Activated CD8-positive, alpha-beta T cell treated with anti-CD3 and anti-CD28 coated beads for 36 hours (primary cell): ENCODE measurements at regions not wholly inside any gene's neighbourhood (a gene's known extent, or its start where the extent isn't known, plus 50 kb on each side); places are given as distances from the start of the nearest gene placed in this dataset.

Experiments
- ATAC-seq: fragments of 200-7000 bp; cut with Tn5 transposase; one replicate; pipeline ENCODE4 v1.10.0; 2021; ENCODE audit warnings: mild to moderate bottlenecking, moderate library complexity
- CTCF ChIA-PET: fragments of 350-600 bp; sonication (Branson Sonifier 250); formaldehyde crosslinking; loops from one replicate; lab custom pipeline; 2021; ENCODE audit warnings: antibody characterized with exemption; lab: Charles Lee
- POLR2A ChIA-PET: fragments of 350-600 bp; sonication (Branson Sonifier 250); formaldehyde crosslinking; loops from one replicate; lab custom pipeline; 2021; ENCODE audit warnings: antibody characterized with exemption; lab: Charles Lee
- DNase-seq: peaks from one replicate; pipeline ENCODE4 v3.0.0-alpha.2; 2020
- H3K27ac Mint-ChIP-seq: one replicate; pipeline ENCODE4 v1.8.0; 2021; ENCODE audit warnings: mild to moderate bottlenecking, mixed read lengths
- H3K27me3 Mint-ChIP-seq: one replicate; pipeline ENCODE4 v1.8.0; 2021; ENCODE audit warnings: mixed read lengths
- H3K36me3 Mint-ChIP-seq: one replicate; pipeline ENCODE4 v1.8.0; 2021; ENCODE audit warnings: low read depth, mixed read lengths
- H3K4me1 Mint-ChIP-seq: one replicate; pipeline ENCODE4 v1.8.0; 2021; ENCODE audit warnings: low read depth, mixed read lengths
- H3K4me3 Mint-ChIP-seq: one replicate; pipeline ENCODE4 v1.8.0; 2021; ENCODE audit warnings: mild to moderate bottlenecking, moderate library complexity, mixed read lengths
- H3K9me3 Mint-ChIP-seq: one replicate; pipeline ENCODE4 v1.8.0; 2021; ENCODE audit warnings: mixed read lengths
- intact Hi-C: fragments of 100-400 bp; cut with micrococcal nuclease; formaldehyde crosslinking; loops from one replicate; pipeline ENCODE4 v1.10.0; 2022
- TF ChIP-seq, protein P1 (sequence below): fragments of 200-600 bp; IDR thresholded peaks from one replicate; pipeline ENCODE4 v1.8.0; 2022; ENCODE audit warnings: antibody characterized with exemption, mild to moderate bottlenecking

DNA sequence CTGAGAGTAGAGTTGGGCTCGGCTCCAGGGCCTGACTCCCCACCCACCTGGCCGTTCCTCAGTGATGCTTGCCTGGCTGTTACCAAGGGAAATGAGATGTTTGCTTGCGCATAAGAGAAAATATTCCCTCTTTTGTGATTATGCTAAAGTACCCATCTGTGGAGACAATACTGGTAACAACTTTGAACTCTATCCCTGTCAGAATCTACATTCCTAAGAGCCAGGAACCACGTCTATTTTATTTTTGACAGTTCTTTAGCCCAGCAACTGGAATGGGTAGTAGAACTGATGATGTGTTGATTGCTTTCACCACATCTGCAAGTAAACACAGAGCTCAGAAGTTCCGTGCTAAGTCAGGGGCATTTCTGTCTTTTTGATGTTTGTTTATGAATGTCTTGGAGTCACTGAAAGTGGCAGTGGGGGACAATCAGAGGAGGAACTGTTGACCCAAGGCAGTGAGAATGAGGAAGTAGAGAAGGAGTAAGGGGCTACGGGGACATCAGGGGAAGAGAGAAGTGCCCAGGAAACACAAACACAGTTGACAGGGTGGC, 348.3 kb upstream of the SOX11 start:
- no peaks in the 10 kb centered on the region for H3K27me3 Mint-ChIP-seq
- no peak for DNase-seq
- no peak overlapping the region for H3K4me3 Mint-ChIP-seq
- no peak overlapping the region for H3K27ac Mint-ChIP-seq
- ChIA-PET POLR2A (no interaction called here), CTCF (no interaction called here)
- TF ChIP-seq, protein P1, sequence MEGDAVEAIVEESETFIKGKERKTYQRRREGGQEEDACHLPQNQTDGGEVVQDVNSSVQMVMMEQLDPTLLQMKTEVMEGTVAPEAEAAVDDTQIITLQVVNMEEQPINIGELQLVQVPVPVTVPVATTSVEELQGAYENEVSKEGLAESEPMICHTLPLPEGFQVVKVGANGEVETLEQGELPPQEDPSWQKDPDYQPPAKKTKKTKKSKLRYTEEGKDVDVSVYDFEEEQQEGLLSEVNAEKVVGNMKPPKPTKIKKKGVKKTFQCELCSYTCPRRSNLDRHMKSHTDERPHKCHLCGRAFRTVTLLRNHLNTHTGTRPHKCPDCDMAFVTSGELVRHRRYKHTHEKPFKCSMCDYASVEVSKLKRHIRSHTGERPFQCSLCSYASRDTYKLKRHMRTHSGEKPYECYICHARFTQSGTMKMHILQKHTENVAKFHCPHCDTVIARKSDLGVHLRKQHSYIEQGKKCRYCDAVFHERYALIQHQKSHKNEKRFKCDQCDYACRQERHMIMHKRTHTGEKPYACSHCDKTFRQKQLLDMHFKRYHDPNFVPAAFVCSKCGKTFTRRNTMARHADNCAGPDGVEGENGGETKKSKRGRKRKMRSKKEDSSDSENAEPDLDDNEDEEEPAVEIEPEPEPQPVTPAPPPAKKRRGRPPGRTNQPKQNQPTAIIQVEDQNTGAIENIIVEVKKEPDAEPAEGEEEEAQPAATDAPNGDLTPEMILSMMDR, result no peak
- H3K4me1 Mint-ChIP-seq, result no peaks in the 10 kb centered on the region
- intact Hi-C loops, result no loop called here
- no peaks in the 10 kb centered on the region for H3K9me3 Mint-ChIP-seq
- no peak for ATAC-seq
- no peaks in the 10 kb centered on the region for H3K36me3 Mint-ChIP-seq

DNA sequence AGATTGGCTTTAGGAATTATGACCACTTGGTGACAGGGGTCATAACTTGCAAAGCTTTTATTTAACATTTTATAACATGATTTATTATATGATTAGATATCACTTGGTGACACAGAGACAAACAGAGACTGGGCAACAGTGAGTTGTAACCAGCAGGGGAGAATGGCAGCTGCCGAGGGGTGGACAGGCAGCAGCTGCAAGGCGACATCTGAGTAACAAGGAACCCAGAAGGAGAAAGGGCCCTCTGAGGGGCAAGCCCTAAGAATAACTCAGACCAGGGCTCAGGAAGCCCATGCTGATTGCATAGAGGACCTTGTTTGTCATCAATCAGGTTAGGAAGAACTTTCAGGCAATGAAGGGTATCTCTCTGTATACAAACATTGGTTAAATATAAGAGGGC, 339.9 kb upstream of the SOX11 start:
- Mint-ChIP-seq H3K4me3 (no peak overlapping the region), H3K9me3 (peaks cover 2% of the 10 kb centered on the region), H3K4me1 (no peaks in the 10 kb centered on the region), H3K27ac (no peak overlapping the region), H3K36me3 (no peaks in the 10 kb centered on the region), H3K27me3 (no peaks in the 10 kb centered on the region)
- ATAC-seq, result no peak
- intact Hi-C loops, result no loop called here
- TF ChIP-seq, protein P1, result no peak
- no peak for DNase-seq
- POLR2A ChIA-PET, result no interaction called here
- CTCF ChIA-PET, result no interaction called here

DNA sequence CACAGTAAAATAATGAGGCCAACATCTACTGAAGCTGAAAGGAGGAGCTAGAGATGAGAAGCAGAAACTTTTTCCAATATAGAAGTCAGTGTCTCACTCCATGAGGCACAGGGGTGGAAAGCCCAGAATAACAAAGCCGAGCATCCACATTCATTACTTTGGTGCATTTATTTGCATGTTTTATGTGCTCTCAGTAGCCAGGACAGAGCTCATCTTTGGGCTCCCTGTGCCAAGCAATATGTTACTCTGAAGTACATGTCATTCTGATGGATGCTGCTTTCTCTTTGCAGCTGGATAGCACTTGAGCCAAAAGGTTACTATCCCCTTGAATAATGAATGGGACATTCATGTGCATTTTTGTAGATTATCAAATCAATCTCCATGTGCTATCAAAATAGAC, 338.6 kb upstream of the SOX11 start:
- H3K9me3 Mint-ChIP-seq, result peaks cover 2% of the 10 kb centered on the region
- DNase-seq (no peak), ATAC-seq (no peak)
- ChIA-PET POLR2A (no interaction called here), CTCF (interaction anchor here (0.7 to 1.2 kb wide), 2 partner anchors 9 to 12 kb away, joined by 3 read pairs; no protein-coding TSS in a partner anchor)
- no peak overlapping the region for H3K4me3 Mint-ChIP-seq
- no peaks in the 10 kb centered on the region for H3K4me1 Mint-ChIP-seq
- no peaks in the 10 kb centered on the region for H3K36me3 Mint-ChIP-seq
- intact Hi-C loops, result no loop called here
- no peak overlapping the region for H3K27ac Mint-ChIP-seq
- no peaks in the 10 kb centered on the region for H3K27me3 Mint-ChIP-seq
- TF ChIP-seq, protein P1, result no peak

DNA sequence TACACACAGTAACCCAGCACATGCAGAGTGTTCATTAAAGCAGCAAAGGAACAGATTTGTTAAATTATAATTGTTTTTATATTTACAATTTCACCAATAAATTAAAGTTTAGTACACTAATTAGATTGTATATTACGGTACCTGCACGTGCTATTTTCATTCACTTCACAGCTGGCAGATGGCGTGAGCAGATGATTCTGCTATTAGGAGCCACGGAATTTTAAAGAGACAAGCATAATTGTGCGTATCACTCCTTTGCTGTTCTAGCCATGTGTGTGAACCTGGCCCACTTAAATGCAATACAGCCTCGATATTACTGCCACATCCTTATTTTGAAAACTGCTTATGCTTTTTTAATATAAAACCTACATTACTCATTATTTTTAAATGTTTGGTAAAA, 332.8 kb upstream of the SOX11 start:
- H3K36me3 Mint-ChIP-seq, result no peaks in the 10 kb centered on the region
- peaks cover 3% of the 10 kb centered on the region for H3K9me3 Mint-ChIP-seq
- no peaks in the 10 kb centered on the region for H3K4me1 Mint-ChIP-seq
- H3K27me3 Mint-ChIP-seq, result no peaks in the 10 kb centered on the region
- intact Hi-C loops, result no loop called here
- POLR2A ChIA-PET, result no interaction called here
- DNase-seq (no peak), ATAC-seq (no peak)
- no peak overlapping the region for H3K4me3 Mint-ChIP-seq
- TF ChIP-seq, protein P1, result no peak
- H3K27ac Mint-ChIP-seq, result no peak overlapping the region
- CTCF ChIA-PET, result no interaction called here

DNA sequence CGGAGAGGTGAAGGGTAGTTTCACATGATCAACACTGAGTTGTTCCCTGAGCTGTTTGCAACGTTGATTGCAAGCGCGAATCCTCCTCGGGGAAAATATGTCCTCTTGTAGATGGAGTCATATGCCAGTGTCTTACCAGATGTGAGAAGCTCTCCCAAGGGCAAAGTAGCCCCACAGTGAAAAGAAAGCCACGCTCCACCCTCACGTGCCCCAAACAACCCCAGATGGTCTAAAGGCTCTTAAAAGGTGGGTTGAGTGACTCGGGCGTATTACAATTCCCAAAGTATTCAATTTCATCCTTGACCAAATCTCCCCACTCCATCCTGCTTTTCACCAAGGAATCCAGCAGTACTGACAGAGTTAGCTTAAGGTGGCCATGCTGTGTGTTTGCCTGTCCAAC, 332.1 kb upstream of the SOX11 start:
- intact Hi-C loops, result no loop called here
- no peak overlapping the region for H3K4me3 Mint-ChIP-seq
- CTCF ChIA-PET, result no interaction called here
- ATAC-seq, result no peak
- TF ChIP-seq, protein P1, result no peak
- peaks cover 3% of the 10 kb centered on the region for H3K9me3 Mint-ChIP-seq
- no peak overlapping the region for H3K27ac Mint-ChIP-seq
- DNase-seq, result no peak
- H3K36me3 Mint-ChIP-seq, result no peaks in the 10 kb centered on the region
- POLR2A ChIA-PET, result no interaction called here
- H3K27me3 Mint-ChIP-seq, result no peaks in the 10 kb centered on the region
- H3K4me1 Mint-ChIP-seq, result no peaks in the 10 kb centered on the region
